ENCODE measurements at regions not wholly inside any gene's neighbourhood (a gene's known extent, or its start where the extent isn't known, plus 50 kb on each side); places are given as distances from the start of the nearest gene placed in this dataset.

DNA sequence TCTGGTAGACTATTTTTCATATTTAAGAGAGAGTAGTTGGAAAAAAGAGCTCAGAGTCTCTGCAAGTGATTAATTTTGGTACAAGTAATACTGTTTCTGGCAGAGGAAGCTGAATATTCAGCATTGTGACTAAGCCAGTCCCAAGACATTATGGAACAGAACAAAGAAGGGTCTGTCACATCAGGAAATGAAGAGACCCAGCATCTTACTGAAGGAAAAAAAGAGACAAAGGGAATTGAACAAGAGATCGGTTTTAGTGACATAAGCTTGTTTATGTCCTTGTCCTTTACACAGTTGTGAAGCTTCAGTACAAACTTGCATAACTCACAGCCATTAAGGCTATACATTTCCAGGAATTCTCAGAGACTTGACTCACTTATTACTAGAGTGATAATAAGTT, 568.5 kb upstream of the SLC8A1 start:
- TF ChIP-seq, protein P1, sequence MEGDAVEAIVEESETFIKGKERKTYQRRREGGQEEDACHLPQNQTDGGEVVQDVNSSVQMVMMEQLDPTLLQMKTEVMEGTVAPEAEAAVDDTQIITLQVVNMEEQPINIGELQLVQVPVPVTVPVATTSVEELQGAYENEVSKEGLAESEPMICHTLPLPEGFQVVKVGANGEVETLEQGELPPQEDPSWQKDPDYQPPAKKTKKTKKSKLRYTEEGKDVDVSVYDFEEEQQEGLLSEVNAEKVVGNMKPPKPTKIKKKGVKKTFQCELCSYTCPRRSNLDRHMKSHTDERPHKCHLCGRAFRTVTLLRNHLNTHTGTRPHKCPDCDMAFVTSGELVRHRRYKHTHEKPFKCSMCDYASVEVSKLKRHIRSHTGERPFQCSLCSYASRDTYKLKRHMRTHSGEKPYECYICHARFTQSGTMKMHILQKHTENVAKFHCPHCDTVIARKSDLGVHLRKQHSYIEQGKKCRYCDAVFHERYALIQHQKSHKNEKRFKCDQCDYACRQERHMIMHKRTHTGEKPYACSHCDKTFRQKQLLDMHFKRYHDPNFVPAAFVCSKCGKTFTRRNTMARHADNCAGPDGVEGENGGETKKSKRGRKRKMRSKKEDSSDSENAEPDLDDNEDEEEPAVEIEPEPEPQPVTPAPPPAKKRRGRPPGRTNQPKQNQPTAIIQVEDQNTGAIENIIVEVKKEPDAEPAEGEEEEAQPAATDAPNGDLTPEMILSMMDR (IDR thresholded peaks at IDR 0.05; ENCODE audit: extremely low read depth, missing control alignments): no peak
- no peak for DNase-seq (ENCODE audit: low spot score)

DNA sequence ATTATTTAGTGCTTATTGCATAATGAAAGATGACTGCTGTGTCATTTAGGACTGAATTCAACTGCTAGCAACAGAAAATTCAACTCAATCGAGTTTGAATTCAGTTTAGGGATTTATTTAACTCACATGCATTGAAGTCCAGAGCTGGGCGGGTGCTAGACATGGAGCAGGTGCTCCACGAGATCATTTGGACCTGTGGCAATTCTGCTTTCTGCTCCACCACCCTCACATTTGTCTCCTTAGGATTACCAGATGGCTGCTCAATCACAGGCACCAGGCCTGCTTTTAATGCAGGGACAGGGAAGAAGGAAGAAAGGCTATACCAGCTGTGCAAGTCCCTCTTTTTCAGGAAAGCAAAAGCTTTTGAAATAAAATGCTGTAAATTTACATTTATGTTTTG, 572.9 kb upstream of the SLC8A1 start:
- TF ChIP-seq, protein P1 (IDR thresholded peaks at IDR 0.05; ENCODE audit: extremely low read depth, missing control alignments): no peak

DNA sequence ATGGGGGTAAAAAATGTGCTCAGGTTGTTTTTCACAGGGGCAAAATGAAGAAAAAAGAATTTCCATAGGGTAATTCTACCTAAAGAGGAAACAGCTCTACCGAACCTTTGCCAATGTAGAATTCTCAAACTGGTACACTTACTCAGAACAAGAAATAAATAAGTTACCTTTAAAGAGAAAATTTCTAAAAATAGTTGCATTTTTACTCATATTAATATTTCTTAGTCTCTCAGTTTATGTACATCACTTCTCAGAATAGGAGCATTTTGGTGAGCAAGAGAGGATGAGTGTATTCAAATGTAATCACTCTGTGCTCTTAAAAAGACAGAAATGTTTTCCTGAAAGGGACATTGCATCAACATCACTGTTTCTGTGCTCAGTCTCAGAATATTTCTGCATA, 574.7 kb upstream of the SLC8A1 start:
- TF ChIP-seq, protein P1 (IDR thresholded peaks at IDR 0.05; ENCODE audit: extremely low read depth, missing control alignments): no peak
- no peak for DNase-seq (ENCODE audit: low spot score)

More for the DNA sequence above, 572.9 kb upstream of the SLC8A1 start:
- DNase-seq (ENCODE audit: low spot score): no peak

DNA sequence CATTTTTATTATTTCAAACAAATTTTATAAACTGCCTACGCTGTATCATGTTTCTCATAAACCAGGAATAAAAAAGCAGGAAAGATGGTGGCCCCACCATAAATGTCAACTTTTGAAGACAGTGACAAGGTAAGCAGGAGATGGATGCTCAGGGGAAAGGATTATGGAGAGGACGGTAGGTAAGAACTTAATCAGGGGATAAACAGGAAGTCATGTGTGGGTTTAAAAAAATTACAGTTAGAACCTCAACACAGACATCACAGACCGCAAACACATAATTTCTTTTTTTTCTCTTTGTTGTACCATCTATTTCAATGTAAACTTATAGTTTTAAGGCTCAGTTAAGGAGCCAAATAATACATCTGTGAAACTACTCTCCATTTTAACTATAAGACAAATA, 575.2 kb upstream of the SLC8A1 start:
- no peak for DNase-seq (ENCODE audit: low spot score)
- TF ChIP-seq, protein P1 (IDR thresholded peaks at IDR 0.05; ENCODE audit: extremely low read depth, missing control alignments): no peak

DNA sequence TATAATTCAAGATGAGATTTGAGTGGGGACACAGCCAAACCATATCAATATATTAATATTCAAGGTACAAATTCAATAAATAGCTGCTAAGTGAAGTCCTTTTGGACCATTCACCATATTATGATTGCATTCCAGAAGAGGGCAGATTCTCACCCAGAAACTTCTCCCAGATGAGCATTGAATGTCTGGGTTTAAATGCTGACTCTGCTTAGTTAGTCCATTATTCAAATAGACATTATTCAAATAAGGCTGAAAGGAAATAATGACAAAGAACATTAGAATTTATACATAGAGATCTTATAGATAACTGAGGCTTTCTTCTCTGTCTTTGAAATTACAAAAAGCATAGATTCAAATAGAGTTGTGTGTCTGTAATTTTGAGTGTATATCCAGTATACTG, 579.4 kb upstream of the SLC8A1 start:
- TF ChIP-seq, protein P1 (IDR thresholded peaks at IDR 0.05; ENCODE audit: extremely low read depth, missing control alignments): no peak
- DNase-seq (ENCODE audit: low spot score): no peak

DNA sequence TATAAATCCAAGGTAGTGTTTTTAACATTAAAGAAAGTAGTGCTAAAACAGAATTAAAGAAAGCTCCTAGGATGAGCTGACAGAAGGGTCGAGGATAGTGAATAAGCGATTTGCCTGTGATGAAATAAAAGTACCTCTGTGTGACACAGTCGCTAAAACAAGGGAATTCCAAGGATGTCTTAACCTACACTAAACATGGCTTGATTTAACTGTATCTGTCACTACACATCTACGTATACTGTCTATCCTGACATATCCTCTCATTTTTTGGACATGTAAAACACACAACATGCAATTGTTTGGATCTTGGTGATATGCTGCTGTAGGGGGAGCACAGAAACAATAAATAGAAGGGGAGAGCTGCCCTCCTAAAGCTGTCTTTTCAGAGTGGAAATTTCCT, 580.8 kb upstream of the SLC8A1 start:
- TF ChIP-seq, protein P1 (IDR thresholded peaks at IDR 0.05; ENCODE audit: extremely low read depth, missing control alignments): no peak
- DNase-seq (ENCODE audit: low spot score): no peak

DNA sequence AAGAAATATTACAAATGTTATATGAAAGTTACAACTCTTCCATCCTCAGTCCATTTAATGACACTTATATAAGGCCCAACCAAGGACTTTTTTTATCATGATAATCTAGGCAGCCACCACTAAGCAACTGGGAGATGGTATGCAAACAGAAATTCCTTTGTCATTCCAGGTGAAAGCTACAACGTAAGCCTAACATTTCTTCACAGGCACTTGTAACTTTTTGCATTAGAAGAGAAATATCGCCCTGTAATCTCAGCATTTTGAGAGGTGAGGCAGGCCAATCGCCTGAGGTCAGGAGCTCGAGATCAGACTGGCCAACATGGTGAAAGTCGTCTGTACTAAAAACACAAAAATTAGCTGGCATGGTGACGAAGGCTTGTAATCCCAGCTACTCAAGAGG, 581.2 kb upstream of the SLC8A1 start:
- DNase-seq (ENCODE audit: low spot score): no peak
- TF ChIP-seq, protein P1 (IDR thresholded peaks at IDR 0.05; ENCODE audit: extremely low read depth, missing control alignments): no peak

All from GM20000 (cell line).